NOMO-1 (cell line): ENCODE measurements at regions not wholly inside any gene's neighbourhood (a gene's known extent, or its start where the extent isn't known, plus 50 kb on each side); places are given as distances from the start of the nearest gene placed in this dataset.
A peak's percentile ranks its signal among the peaks of the same experiment; 100 is the strongest.

ENCODE experiments used
- DNase-seq, 2 experiments: peaks; one replicate each; lab custom pipeline; 2025; ENCODE audit not compliant: unreplicated experiment in 2 of 2; lab: John Stamatoyannopoulos, UW

DNA sequence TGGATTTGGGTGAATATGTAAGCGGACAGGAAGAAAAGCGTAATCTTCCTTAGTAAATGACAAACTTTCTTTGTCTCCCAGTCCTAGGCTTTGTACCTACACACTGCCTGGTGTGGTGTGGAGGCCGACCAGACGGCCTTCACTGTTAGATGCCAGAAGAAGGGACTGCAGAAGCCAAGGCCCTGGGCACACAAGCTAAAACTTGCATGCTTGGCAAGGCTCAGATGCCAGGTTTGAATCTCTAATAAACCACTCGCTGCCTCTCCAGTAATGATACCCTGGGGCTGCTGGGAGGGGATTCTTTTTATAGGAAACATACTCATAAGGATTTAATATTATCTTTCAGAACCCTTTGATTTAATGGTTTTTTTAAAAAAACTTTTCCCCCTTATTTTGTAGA lies 263.8 kb downstream of the PTPRC start:
- DNase-seq = no peak

DNA sequence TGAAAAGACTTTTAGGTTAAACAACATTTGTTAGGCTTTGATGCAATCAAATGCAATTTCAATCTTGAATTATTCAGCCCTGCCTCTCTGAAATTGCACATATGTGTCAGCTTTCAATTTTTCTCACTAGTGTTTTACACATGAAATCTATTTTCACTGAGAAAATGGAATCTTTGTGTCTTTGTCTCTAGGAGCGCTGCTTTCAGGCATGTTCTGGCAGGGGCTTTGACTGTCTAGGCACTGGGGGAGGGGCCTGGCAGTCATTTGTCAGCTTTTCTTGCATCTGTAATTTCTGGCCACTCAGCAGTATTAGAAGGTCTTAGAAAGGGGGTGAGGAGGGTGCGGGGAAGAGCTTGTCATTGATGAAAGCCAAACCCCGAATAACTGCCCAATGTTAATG lies 264.4 kb downstream of the PTPRC start:
- no peak for DNase-seq

- no peak for DNase-seq
Measured at GRCh38 chr1:198903621-198904020, 264.8 kb downstream of the PTPRC start.

GRCh38 chr1:198904321-198904720 lies 265.5 kb downstream of the PTPRC start:
- no peak for DNase-seq

- DNase-seq = no peak
Measured at GRCh38 chr1:198906739-198907422, 268.0 kb downstream of the PTPRC start.

DNA sequence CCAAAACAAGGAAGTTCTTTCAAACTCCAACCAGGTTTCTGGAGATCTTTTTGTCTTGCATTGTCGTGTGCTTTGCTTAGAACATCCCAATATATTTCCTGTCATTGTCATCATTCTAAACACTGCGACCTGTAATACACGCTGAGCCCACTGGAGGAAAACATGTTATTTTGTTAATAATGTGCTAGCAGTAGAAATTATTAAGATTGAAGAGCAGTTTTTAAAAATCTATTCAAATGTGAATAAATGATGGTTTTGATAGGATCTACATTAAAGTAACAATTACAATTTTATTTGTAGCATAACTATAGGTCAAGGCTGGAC lies 268.5 kb downstream of the PTPRC start:
- no peak for DNase-seq

- no peak for DNase-seq
Measured at GRCh38 chr1:198908995-198909394, 270.2 kb downstream of the PTPRC start.

GRCh38 chr1:198909973-198910372 lies 271.1 kb downstream of the PTPRC start:
- no peak for DNase-seq

DNA sequence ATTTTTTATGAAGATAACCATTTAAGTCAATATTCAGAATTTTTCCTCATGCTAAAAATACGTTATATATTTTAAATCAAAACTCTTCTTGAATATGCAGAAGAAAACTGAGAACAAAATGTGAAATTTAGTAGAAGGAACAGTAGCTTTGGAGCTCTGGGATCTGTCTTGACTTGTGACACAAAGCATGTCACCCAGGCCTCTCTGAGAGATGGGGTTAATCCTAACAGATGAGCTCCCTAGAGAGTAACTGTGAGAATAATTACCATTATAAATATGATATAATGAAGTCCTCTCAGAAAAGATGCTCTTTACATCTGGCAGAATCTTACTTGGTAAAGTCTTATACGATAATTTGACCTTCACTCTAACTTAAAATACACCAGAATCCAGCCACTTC lies 272.0 kb downstream of the PTPRC start:
- no peak for DNase-seq

DNA sequence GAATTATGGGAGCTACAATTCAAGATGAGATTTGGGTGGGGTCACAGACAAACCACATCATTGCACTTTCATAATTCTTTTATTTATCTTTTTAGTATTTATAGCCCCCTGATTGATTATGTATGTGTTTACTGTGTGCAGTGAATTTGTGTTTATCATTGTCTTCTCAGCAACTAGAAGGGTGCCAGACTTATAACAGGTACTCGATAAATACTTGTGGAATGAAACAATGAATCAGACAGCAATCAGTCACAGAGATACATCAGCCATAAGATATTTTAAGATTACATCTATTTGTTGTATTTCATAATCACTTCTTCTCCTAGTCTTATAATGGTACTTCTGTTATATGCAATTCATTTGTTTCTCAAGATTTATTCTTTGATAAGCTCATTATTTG lies 273.2 kb downstream of the PTPRC start:
- no peak for DNase-seq

DNA sequence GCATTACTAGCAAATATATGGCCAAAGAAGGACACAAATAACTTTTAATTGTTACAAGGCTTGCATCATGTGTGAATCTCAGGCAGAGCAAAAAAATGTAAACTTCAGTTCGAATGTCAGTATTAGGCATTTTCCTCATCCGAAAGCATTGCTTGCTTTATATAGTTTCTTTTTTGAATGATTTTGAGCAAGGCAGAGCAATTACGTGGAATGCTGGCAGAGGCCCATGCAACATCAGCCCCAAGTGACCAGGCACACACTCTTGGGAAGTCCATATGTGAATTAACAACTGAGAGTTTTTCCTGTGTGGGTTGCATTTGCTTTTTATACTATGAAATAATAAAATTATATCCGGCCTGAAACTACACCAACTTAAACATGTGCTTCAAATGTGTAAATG lies 274.8 kb downstream of the PTPRC start:
- DNase-seq = no peak

DNA sequence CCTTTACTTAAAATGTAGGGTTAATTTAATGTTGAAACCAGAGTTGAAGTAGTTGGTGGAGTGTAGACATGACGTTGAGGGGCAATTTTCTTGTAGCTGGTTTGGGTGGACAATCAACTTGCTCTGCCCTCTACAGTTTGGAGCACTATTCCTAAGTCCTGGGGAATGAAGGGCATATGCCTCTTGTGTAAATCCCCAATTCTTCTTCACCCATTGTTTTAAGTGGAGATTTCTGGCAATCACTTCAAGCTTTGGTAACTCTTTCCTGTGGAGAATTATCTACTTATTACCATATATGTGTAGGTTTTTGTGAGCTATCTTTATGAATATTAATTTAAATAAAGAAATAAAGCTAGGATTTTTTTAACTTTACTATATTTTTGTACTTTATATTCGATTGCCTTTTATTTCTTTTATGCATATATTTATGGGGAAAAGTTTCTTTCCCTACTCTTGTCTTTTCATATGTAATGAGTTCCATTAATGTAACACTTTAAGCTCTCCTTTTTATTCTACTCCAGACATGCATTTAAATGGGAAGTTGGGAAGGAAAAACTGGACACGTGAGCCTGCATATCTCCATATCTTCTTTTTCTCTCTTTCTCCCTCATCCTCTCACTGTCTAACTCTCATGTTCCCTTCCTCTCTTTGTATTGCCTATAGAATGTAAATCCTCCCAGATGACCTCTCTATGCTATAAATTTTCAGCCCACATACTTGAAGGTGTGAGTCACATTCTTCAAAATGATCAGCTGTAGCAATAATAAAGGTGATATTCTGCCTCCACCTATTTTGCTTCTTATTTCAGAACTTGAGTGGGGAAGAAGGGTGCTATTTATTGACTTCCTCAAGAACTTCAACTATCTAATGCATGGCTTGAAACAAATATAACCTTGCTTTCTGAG lies 276.7 kb downstream of the PTPRC start:
- DNase-seq = no peak

DNA sequence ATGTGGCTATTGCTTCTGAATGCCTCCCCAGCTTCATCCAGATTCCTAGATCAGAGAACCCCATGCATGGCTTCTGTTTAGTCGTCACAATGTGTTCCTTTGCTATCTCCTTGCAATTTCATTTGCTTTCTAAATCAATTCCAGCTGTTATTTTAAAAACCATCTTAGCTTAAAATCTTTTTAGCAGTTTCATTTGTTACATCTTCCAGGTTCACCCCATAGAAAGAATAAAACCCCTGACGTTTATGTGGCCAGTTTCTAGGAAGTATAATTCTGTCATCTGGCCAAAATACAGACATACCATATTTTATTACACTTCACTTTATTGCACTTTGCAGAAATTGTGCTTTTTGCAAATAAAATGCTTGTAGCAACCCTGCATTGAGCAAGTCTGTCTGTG lies 278.4 kb downstream of the PTPRC start:
- DNase-seq = no peak

GRCh38 chr1:198918920-198919319 lies 280.1 kb downstream of the PTPRC start:
- DNase-seq = no peak

DNA sequence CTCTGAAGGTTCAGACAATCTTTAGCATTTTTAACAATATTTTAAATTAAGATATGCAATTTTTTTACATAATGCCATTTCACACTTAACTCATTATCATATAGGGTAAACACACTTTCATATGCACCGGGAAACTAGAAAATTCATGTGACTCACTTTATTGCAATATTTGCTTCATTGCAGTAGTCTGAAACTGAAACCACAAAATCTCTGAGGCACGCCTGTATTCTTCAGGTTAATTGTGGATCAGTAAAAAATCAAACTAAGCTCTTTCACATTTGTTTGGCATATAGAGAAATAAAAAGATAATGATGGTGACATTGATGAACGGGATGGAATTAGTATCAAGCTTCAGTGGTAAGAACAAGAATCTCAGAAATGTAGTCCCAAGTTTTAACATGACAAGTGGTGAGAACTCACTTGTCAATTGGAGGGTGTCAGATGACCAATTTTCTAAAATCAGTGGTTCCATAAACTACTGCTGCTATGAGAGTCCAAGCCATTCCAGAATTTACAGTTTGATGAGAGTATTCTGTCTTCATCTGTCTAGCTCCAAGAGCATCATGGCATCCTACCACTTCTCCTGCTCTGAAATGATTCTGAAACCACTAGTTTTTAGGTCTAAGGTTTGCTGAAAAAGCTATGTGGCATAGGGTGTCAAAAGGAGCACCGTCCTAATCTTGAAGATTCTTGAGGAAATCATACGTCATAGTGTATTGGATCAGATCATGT lies 281.0 kb downstream of the PTPRC start:
- peak; percentile 20 to 75 for DNase-seq

- DNase-seq = peak; percentile 24 to 95
Measured at GRCh38 chr1:198922638-198923430, 284.0 kb downstream of the PTPRC start.

DNA sequence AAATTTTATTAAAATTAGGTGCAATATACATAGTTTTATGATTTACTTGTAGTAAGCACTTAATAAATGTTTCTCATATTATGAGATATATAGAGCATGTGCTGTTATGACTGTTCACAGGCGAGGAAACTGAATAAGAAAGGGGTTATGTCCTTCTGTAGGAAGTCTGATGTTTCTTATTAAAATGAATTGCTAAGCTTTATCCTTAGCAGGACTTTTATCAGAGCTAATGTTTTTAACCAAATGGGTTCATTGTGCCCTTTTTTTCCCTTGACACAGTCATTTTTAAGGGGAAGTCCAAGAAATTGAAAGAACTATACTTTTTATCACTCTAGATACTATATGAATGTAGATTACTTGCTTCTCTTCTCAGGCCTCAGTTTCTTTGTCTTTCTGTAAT lies 285.2 kb downstream of the PTPRC start:
- DNase-seq = no peak

- DNase-seq = no peak
Measured at GRCh38 chr1:198925567-198925966, 286.7 kb downstream of the PTPRC start.

- DNase-seq = no peak
Measured at GRCh38 chr1:198927129-198927528, 288.3 kb downstream of the PTPRC start.

DNA sequence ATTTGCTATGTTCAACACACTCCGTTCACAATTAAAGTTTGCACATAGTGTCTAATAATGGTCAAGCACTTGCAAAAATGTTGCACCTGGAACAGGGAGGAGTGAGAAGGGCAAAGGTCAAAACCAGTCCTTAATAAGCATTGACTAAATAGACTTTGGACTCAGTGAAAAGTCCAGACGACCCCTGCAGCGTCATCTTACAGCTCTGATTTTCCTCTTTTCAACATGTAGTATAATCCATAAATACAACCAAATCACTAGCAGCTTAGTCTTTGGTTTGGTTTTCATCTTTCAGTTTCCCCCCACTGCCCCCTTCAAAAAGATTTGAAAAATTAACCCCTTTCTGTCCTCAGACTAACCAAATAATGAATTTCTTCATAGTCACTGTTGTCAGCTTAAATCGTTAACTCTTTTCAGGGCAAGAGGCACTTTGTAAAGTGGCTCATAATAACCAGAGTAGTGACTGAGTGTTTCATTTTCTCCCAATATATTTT lies 290.3 kb downstream of the PTPRC start:
- DNase-seq = peak in 1 of 2 experiments; percentile 51
